ENCODE measurements at regions not wholly inside any gene's neighbourhood (a gene's known extent, or its start where the extent isn't known, plus 50 kb on each side); places are given as distances from the start of the nearest gene placed in this dataset.
A peak's percentile ranks its signal among the peaks of the same experiment; 100 is the strongest.

GRCh38 chr10:83373671-83374070 lies 765.6 kb upstream of the GHITM start:
- POLR2A ChIA-PET: no interaction called here
- Histone ChIP-seq H3K9me3 (replicated peaks; ENCODE audit: control insufficient read depth, insufficient read depth, low read length) (no peaks in the 10 kb centered on the region), H3K36me3 (ENCODE audit: control insufficient read depth in 2 of 2, extremely low read depth in 1 of 2, insufficient read depth in 2 of 2, low read length in 2 of 2) (no peaks in the 10 kb centered on the region), H3K4me1 (ENCODE audit: control insufficient read depth, extremely low read depth, insufficient read depth, low read length) (no peaks in the 10 kb centered on the region), H3K9ac (replicated peaks; ENCODE audit: extremely low read depth, insufficient read depth, low read length) (no peak overlapping the region), H3K27ac (ENCODE audit: insufficient read depth, low read depth, low read length) (no peak overlapping the region), H3K4me2 (ENCODE audit: insufficient read depth, low read length) (no peak overlapping the region), H3K4me3 (replicated peaks in 1 of 3; ENCODE audit: insufficient read depth in 1 of 3, low read depth in 1 of 3, low read length in 3 of 3) (no peak overlapping the region), H3K9me1 (replicated peaks; ENCODE audit: control insufficient read depth, extremely low read depth, insufficient read depth, low read length) (no peaks in the 10 kb centered on the region), H3K79me2 (ENCODE audit: control insufficient read depth, insufficient read depth, low read length) (no peaks in the 10 kb centered on the region), H2AFZ (ENCODE audit: low read depth, low read length) (peak overlapping the region; percentile 48), H4K20me1 (replicated peaks; ENCODE audit: control insufficient read depth, extremely low read depth, insufficient read depth, low read length) (no peaks in the 10 kb centered on the region), H3K27me3 (ENCODE audit: control insufficient read depth in 2 of 2, insufficient read depth in 2 of 2, low read length in 2 of 2) (no peaks in the 10 kb centered on the region)
- dilution Hi-C loops (cut with MboI; ENCODE audit: extremely low pct_ligation_motif_present, low sequenced_read_pairs) (no loop called here), intact Hi-C loops (cut with micrococcal nuclease) (loop anchor here (1.0 kb wide), 2 partner anchors 498 to 577 kb away; no protein-coding TSS in a partner anchor)
- TF ChIP-seq CTCF (IDR thresholded peaks at IDR 0.05; ENCODE audit: extremely low read depth in 1 of 2, insufficient read depth in 1 of 2, low read depth in 1 of 2, low read length in 2 of 2): peak; percentile 32 to 50
- no peak for TF ChIP-seq EZH2 (IDR thresholded peaks at IDR 0.05; ENCODE audit: borderline replicate concordance, low read depth, low read length, severe bottlenecking)
- FAIRE-seq: no peak
- CTCF ChIA-PET: interaction anchor here (1.2 kb wide), 1 partner anchor 498 kb away, joined by 4 read pairs; no protein-coding TSS in a partner anchor
- DNase-seq (ENCODE audit: low read depth, low spot score): peak; percentile 40
- no TSS peak for BruUV-seq (replicated peaks)

- no peak overlapping the region for H3K27ac ChIP-seq (ENCODE audit: insufficient read depth, low read depth, low read length)
- H3K4me3 ChIP-seq (replicated peaks in 1 of 3; ENCODE audit: insufficient read depth in 1 of 3, low read depth in 1 of 3, low read length in 3 of 3): no peak overlapping the region
- no peaks in the 10 kb centered on the region for H4K20me1 ChIP-seq (replicated peaks; ENCODE audit: control insufficient read depth, extremely low read depth, insufficient read depth, low read length)
- ChIA-PET CTCF (no interaction called here), POLR2A (no interaction called here)
- no peaks in the 10 kb centered on the region for H3K36me3 ChIP-seq (ENCODE audit: control insufficient read depth in 2 of 2, extremely low read depth in 1 of 2, insufficient read depth in 2 of 2, low read length in 2 of 2)
- dilution Hi-C loops (cut with MboI; ENCODE audit: extremely low pct_ligation_motif_present, low sequenced_read_pairs): no loop called here
- DNase-seq (ENCODE audit: low read depth, low spot score) (no peak), FAIRE-seq (no peak)
- no peaks in the 10 kb centered on the region for H3K27me3 ChIP-seq (ENCODE audit: control insufficient read depth in 2 of 2, insufficient read depth in 2 of 2, low read length in 2 of 2)
- H2AFZ ChIP-seq (ENCODE audit: low read depth, low read length): no peak overlapping the region
- BruUV-seq (replicated peaks): no TSS peak
- no peaks in the 10 kb centered on the region for H3K9me3 ChIP-seq (replicated peaks; ENCODE audit: control insufficient read depth, insufficient read depth, low read length)
- H3K79me2 ChIP-seq (ENCODE audit: control insufficient read depth, insufficient read depth, low read length): no peaks in the 10 kb centered on the region
- TF ChIP-seq MAX (IDR thresholded peaks at IDR 0.05; ENCODE audit: insufficient read depth, insufficient read length) (no peak), CTCF (IDR thresholded peaks at IDR 0.05; ENCODE audit: extremely low read depth in 1 of 2, insufficient read depth in 1 of 2, low read depth in 1 of 2, low read length in 2 of 2) (no peak), EZH2 (IDR thresholded peaks at IDR 0.05; ENCODE audit: borderline replicate concordance, low read depth, low read length, severe bottlenecking) (no peak)
- H3K4me1 ChIP-seq (ENCODE audit: control insufficient read depth, extremely low read depth, insufficient read depth, low read length): no peaks in the 10 kb centered on the region
- no peaks in the 10 kb centered on the region for H3K9me1 ChIP-seq (replicated peaks; ENCODE audit: control insufficient read depth, extremely low read depth, insufficient read depth, low read length)
- intact Hi-C loops (cut with micrococcal nuclease): no loop called here
- H3K4me2 ChIP-seq (ENCODE audit: insufficient read depth, low read length): no peak overlapping the region
- H3K9ac ChIP-seq (replicated peaks; ENCODE audit: extremely low read depth, insufficient read depth, low read length): no peak overlapping the region
Observed at GRCh38 chr10:83374741-83375140, 764.6 kb upstream of the GHITM start.

Measured in endothelial cell of umbilical vein (primary cell).